ENCODE measurements at regions not wholly inside any gene's neighbourhood (a gene's known extent, or its start where the extent isn't known, plus 50 kb on each side); places are given as distances from the start of the nearest gene placed in this dataset.

- Histone ChIP-seq H3K36me3 (ENCODE audit: insufficient read depth, low read length) (no peaks in the 10 kb centered on the region), H3K4me1 (ENCODE audit: control insufficient read depth, insufficient read depth, low read length, unreplicated experiment) (no peaks in the 10 kb centered on the region), H3K27me3 (ENCODE audit: insufficient read depth, low read length) (peaks cover 39% of the 10 kb centered on the region)
Measured at GRCh38 chr14:104424406-104425072, 155.0 kb upstream of the C14orf180 start.

GRCh38 chr14:104425171-104425681, 154.3 kb upstream of the C14orf180 start:
- no peaks in the 10 kb centered on the region for H3K36me3 ChIP-seq (ENCODE audit: insufficient read depth, low read length)
- no peak overlapping the region for H3K27ac ChIP-seq (ENCODE audit: low read depth, low read length)
- peaks cover 39% of the 10 kb centered on the region for H3K27me3 ChIP-seq (ENCODE audit: insufficient read depth, low read length)
- no peak overlapping the region for H3K4me3 ChIP-seq (ENCODE audit: low read depth, low read length)
- H3K4me1 ChIP-seq (ENCODE audit: control insufficient read depth, insufficient read depth, low read length, unreplicated experiment): no peaks in the 10 kb centered on the region
- H3K79me2 ChIP-seq (ENCODE audit: control insufficient read depth, insufficient read depth, low read length, unreplicated experiment): no peaks in the 10 kb centered on the region
- H2AFZ ChIP-seq (ENCODE audit: low read length, unreplicated experiment): no peak overlapping the region

More at GRCh38 chr14:104424406-104425072, 155.0 kb upstream of the C14orf180 start:
- H3K27ac ChIP-seq (ENCODE audit: low read depth, low read length): no peak overlapping the region
- no peak overlapping the region for H2AFZ ChIP-seq (ENCODE audit: low read length, unreplicated experiment)
- no peaks in the 10 kb centered on the region for H3K79me2 ChIP-seq (ENCODE audit: control insufficient read depth, insufficient read depth, low read length, unreplicated experiment)
- no peak overlapping the region for H3K4me3 ChIP-seq (ENCODE audit: low read depth, low read length)

GRCh38 chr14:104425763-104426646, 153.6 kb upstream of the C14orf180 start:
- H3K79me2 ChIP-seq (ENCODE audit: control insufficient read depth, insufficient read depth, low read length, unreplicated experiment): no peaks in the 10 kb centered on the region
- peaks cover 39% of the 10 kb centered on the region for H3K27me3 ChIP-seq (ENCODE audit: insufficient read depth, low read length)
- H3K4me1 ChIP-seq (ENCODE audit: control insufficient read depth, insufficient read depth, low read length, unreplicated experiment): no peaks in the 10 kb centered on the region
- no peaks in the 10 kb centered on the region for H3K36me3 ChIP-seq (ENCODE audit: insufficient read depth, low read length)
- no peak overlapping the region for H3K27ac ChIP-seq (ENCODE audit: low read depth, low read length)
- no peak overlapping the region for H2AFZ ChIP-seq (ENCODE audit: low read length, unreplicated experiment)
- H3K4me3 ChIP-seq (ENCODE audit: low read depth, low read length): no peak overlapping the region

- Histone ChIP-seq H3K4me1 (ENCODE audit: control insufficient read depth, insufficient read depth, low read length, unreplicated experiment) (no peaks in the 10 kb centered on the region), H3K27ac (ENCODE audit: low read depth, low read length) (no peak overlapping the region), H3K4me3 (ENCODE audit: low read depth, low read length) (no peak overlapping the region), H3K36me3 (ENCODE audit: insufficient read depth, low read length) (no peaks in the 10 kb centered on the region), H3K27me3 (ENCODE audit: insufficient read depth, low read length) (peaks cover 30% of the 10 kb centered on the region), H3K79me2 (ENCODE audit: control insufficient read depth, insufficient read depth, low read length, unreplicated experiment) (no peaks in the 10 kb centered on the region), H2AFZ (ENCODE audit: low read length, unreplicated experiment) (no peak overlapping the region)
Measured at GRCh38 chr14:104427131-104427851, 152.3 kb upstream of the C14orf180 start.

GRCh38 chr14:104428333-104428851, 151.2 kb upstream of the C14orf180 start:
- no peak overlapping the region for H3K4me3 ChIP-seq (ENCODE audit: low read depth, low read length)
- peaks cover 19% of the 10 kb centered on the region; the same call in 1 of the 2 replicates for H3K27me3 ChIP-seq (ENCODE audit: insufficient read depth, low read length)
- H2AFZ ChIP-seq (ENCODE audit: low read length, unreplicated experiment): no peak overlapping the region
- H3K36me3 ChIP-seq (ENCODE audit: insufficient read depth, low read length): no peaks in the 10 kb centered on the region
- H3K4me1 ChIP-seq (ENCODE audit: control insufficient read depth, insufficient read depth, low read length, unreplicated experiment): no peaks in the 10 kb centered on the region
- H3K79me2 ChIP-seq (ENCODE audit: control insufficient read depth, insufficient read depth, low read length, unreplicated experiment): no peaks in the 10 kb centered on the region
- no peak overlapping the region for H3K27ac ChIP-seq (ENCODE audit: low read depth, low read length)

GRCh38 chr14:104428860-104429259, 150.7 kb upstream of the C14orf180 start:
- peaks cover 15% of the 10 kb centered on the region; the same call in 1 of the 2 replicates for H3K27me3 ChIP-seq (ENCODE audit: insufficient read depth, low read length)
- no peaks in the 10 kb centered on the region for H3K4me1 ChIP-seq (ENCODE audit: control insufficient read depth, insufficient read depth, low read length, unreplicated experiment)
- no peak overlapping the region for H2AFZ ChIP-seq (ENCODE audit: low read length, unreplicated experiment)
- no peak overlapping the region for H3K4me3 ChIP-seq (ENCODE audit: low read depth, low read length)
- H3K79me2 ChIP-seq (ENCODE audit: control insufficient read depth, insufficient read depth, low read length, unreplicated experiment): no peaks in the 10 kb centered on the region
- H3K27ac ChIP-seq (ENCODE audit: low read depth, low read length): no peak overlapping the region
- H3K36me3 ChIP-seq (ENCODE audit: insufficient read depth, low read length): no peaks in the 10 kb centered on the region

GRCh38 chr14:104429291-104429861, 150.2 kb upstream of the C14orf180 start:
- H3K4me1 ChIP-seq (ENCODE audit: control insufficient read depth, insufficient read depth, low read length, unreplicated experiment): no peaks in the 10 kb centered on the region
- peaks cover 10% of the 10 kb centered on the region; the same call in 1 of the 2 replicates for H3K27me3 ChIP-seq (ENCODE audit: insufficient read depth, low read length)
- H2AFZ ChIP-seq (ENCODE audit: low read length, unreplicated experiment): no peak overlapping the region
- no peak overlapping the region for H3K27ac ChIP-seq (ENCODE audit: low read depth, low read length)
- H3K79me2 ChIP-seq (ENCODE audit: control insufficient read depth, insufficient read depth, low read length, unreplicated experiment): no peaks in the 10 kb centered on the region
- H3K4me3 ChIP-seq (ENCODE audit: low read depth, low read length): no peak overlapping the region
- H3K36me3 ChIP-seq (ENCODE audit: insufficient read depth, low read length): no peaks in the 10 kb centered on the region

- H3K27ac ChIP-seq (ENCODE audit: low read depth, low read length): no peak overlapping the region
- H3K27me3 ChIP-seq (ENCODE audit: insufficient read depth, low read length): no peaks in the 10 kb centered on the region
- H2AFZ ChIP-seq (ENCODE audit: low read length, unreplicated experiment): no peak overlapping the region
- H3K4me1 ChIP-seq (ENCODE audit: control insufficient read depth, insufficient read depth, low read length, unreplicated experiment): no peaks in the 10 kb centered on the region
- no peaks in the 10 kb centered on the region for H3K36me3 ChIP-seq (ENCODE audit: insufficient read depth, low read length)
- H3K4me3 ChIP-seq (ENCODE audit: low read depth, low read length): no peak overlapping the region
- H3K79me2 ChIP-seq (ENCODE audit: control insufficient read depth, insufficient read depth, low read length, unreplicated experiment): no peaks in the 10 kb centered on the region
Measured at GRCh38 chr14:104431351-104431928, 148.1 kb upstream of the C14orf180 start.

GRCh38 chr14:104431929-104432541, 147.5 kb upstream of the C14orf180 start:
- Histone ChIP-seq H2AFZ (ENCODE audit: low read length, unreplicated experiment) (no peak overlapping the region), H3K36me3 (ENCODE audit: insufficient read depth, low read length) (no peaks in the 10 kb centered on the region), H3K4me1 (ENCODE audit: control insufficient read depth, insufficient read depth, low read length, unreplicated experiment) (no peaks in the 10 kb centered on the region), H3K79me2 (ENCODE audit: control insufficient read depth, insufficient read depth, low read length, unreplicated experiment) (no peaks in the 10 kb centered on the region), H3K27me3 (ENCODE audit: insufficient read depth, low read length) (no peaks in the 10 kb centered on the region), H3K4me3 (ENCODE audit: low read depth, low read length) (no peak overlapping the region), H3K27ac (ENCODE audit: low read depth, low read length) (no peak overlapping the region)

Measured in ACC112 (cell line).